ENCODE measurements at regions not wholly inside any gene's neighbourhood (a gene's known extent, or its start where the extent isn't known, plus 50 kb on each side); places are given as distances from the start of the nearest gene placed in this dataset.
"Not testable (repeated sequence)": the region's sequence is repeated elsewhere in the genome, so short reads cannot be mapped to it uniquely, and the experiment has no call there.

DNA sequence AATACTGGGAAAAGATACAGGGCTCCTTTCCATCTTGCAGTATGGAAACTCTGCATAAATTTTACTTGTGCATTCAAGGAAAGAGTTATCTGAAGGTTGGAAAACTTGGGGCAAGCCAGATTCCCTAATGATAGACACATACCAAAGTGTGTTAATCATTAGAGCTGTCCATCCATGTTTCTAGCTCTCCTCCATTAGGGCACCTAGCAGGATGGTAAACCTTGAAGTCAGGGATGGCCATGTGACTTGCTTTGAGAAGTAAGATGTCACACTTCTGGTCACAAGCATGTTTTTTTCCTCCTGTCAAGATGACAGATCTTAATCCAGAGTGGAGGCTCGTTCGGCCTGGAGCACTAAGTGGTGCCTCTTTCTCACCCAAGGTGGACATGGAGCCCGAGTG, 241.9 kb upstream of the RUNX1 start:
- ATAC-seq (no peak), DNase-seq (ENCODE audit: low spot score) (no peak)

GRCh38 chr21:35288238-35288637, 239.1 kb upstream of the RUNX1 start:
- ATAC-seq = no peak
- DNase-seq (ENCODE audit: low spot score) = no peak

DNA sequence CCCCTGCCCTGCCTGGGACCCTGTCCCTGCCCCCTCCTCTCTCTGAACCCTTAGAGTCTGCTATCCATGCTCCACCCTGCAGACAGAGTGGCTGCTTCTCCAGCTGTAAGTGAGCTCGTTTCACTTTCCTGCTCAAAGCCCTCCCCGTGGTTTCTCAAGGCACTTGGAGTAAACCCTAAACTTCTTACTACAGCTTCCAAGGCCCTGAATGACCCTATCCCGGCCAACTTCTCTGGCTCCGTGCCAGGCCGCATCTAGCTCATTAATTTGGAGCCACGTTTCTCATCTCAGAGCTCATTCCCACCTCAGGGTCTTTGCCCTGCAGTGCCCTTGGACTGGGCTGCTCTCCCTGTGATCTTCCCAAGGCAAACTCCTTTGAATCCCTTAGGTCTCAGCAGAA, 235.1 kb upstream of the RUNX1 start:
- ATAC-seq (no peak), DNase-seq (ENCODE audit: low spot score) (no peak)

- DNase-seq (ENCODE audit: low spot score) (no peak), ATAC-seq (no peak)
These were observed 233.8 kb upstream of the RUNX1 start for GRCh38 chr21:35282944-35283343.

- DNase-seq (ENCODE audit: low spot score) (no peak), ATAC-seq (no peak)
These were observed 232.9 kb upstream of the RUNX1 start for GRCh38 chr21:35281956-35282355.

GRCh38 chr21:35280231-35280630, 231.1 kb upstream of the RUNX1 start:
- ATAC-seq = no peak

GRCh38 chr21:35275776-35276175, 226.7 kb upstream of the RUNX1 start:
- ATAC-seq = no peak
- no peak for DNase-seq (ENCODE audit: low spot score)

More at GRCh38 chr21:35280231-35280630, 231.1 kb upstream of the RUNX1 start:
- DNase-seq (ENCODE audit: low spot score) = no peak

GRCh38 chr21:35274923-35275322, 225.8 kb upstream of the RUNX1 start:
- DNase-seq (ENCODE audit: low spot score) = no peak
- no peak for ATAC-seq

GRCh38 chr21:35274090-35274489, 225.0 kb upstream of the RUNX1 start:
- ATAC-seq (no peak), DNase-seq (ENCODE audit: low spot score) (no peak)

- DNase-seq (ENCODE audit: low spot score) (no peak), ATAC-seq (no peak)
These were observed 224.2 kb upstream of the RUNX1 start for GRCh38 chr21:35273333-35273732.

DNA sequence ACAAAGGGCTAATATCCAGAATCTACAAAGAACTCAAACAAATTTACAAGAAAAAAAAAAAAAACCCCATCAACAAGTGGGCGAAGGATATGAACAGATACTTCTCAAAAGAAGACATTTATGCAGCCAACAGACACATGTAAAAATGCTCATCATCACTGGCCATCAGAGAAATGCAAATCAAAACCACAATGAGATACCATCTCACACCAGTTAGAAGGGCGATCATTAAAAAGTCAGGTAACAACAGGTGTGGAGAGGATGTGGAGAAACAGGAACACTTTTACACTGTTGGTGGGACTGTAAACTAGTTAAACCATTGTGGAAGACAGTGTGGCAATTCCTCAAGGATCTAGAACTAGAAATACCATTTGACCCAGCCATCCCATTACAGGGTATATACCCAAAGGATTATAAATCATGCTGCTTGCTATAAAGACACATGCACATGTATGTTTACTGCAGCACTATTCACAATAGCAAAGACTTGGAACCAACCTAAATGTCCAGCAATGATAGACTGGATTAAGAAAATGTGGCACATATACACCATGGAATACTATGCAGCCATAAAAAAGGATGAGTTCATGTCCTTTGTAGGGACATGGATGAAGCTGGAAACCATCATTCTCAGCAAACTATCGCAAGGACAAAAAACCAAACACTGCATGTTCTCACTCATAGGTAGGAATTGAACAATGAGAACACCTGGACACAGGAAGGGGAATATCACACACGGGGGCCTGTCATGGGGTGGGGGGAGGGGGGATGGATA, 222.4 kb upstream of the RUNX1 start:
- ATAC-seq; DNase-seq (ENCODE audit: low spot score): not testable (repeated sequence)

- DNase-seq (ENCODE audit: low spot score) = no peak
- ATAC-seq = no peak
These were observed 219.7 kb upstream of the RUNX1 start for GRCh38 chr21:35268817-35269216.

- DNase-seq (ENCODE audit: low spot score) = no peak
- no peak for ATAC-seq
These were observed 219.2 kb upstream of the RUNX1 start for GRCh38 chr21:35268261-35268660.

- DNase-seq (ENCODE audit: low spot score) (no peak), ATAC-seq (no peak)
These were observed 217.4 kb upstream of the RUNX1 start for GRCh38 chr21:35266546-35266945.

- ATAC-seq (no peak), DNase-seq (ENCODE audit: low spot score) (no peak)
These were observed 216.2 kb upstream of the RUNX1 start for GRCh38 chr21:35265170-35265877.

DNA sequence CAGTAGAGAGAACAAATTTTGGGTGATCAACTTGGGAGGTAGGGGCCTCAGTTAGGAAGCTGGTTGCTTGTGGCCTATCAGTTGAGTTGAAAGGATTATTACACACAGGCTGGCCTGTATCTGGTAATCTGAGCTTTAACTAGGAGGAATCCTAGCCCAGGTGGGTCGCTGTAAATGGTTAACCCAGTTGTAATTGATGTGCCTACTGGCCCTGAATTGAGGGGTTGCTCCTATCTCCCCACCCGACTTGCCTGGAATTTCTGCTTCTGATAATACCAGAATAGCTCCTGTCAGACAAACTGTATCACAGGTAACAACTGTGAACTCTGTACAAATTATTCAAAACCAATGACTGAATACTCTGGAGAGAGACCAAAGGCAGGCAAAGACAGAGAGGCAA, 210.4 kb upstream of the RUNX1 start:
- ATAC-seq (no peak), DNase-seq (ENCODE audit: low spot score) (no peak)

- no peak for DNase-seq (ENCODE audit: low spot score)
- no peak for ATAC-seq
These were observed 209.4 kb upstream of the RUNX1 start for GRCh38 chr21:35258521-35258920.

DNA sequence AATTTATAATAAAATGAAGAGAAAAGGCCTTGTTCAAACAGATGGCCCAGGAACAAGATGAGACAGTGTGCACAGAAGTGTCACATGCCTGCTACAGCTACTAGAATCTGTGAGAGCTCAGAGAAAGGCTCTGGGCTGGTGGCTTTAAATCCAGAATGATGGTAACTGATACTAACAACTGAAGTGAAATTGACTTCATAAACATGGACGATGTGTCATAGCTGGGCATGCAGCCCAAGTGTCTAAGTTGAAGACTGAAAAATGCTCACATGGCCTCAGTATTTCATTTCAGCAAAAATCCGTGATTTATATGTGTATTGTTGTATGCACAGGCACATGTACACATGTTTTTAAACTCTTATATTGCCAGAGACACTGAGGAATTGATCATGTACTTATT, 208.3 kb upstream of the RUNX1 start:
- DNase-seq (ENCODE audit: low spot score) = no peak
- ATAC-seq = no peak

DNA sequence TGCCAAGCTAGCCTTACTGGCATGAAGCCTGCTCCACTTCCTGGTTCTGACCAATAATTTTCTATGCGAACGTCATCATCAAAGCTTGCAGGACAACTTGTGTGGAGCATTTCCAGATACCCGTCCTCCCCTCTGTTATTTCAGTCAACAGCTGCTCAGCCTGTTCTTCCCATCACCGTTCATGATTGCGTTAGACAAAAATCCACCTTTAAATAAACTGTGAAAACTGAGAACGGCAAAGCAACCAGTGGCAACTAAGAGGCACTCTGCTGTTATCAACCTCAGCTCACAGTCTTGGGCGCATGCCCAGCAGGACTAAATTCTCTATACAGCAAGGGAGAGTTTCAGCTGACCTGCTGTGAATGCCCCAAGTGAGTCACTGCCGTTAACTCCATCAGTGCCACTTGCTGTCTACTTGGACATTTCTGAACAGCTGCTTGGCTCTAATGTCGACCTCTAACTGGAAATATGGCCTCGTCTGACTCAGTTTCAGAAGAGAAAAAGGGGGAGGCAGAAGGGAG, 207.4 kb upstream of the RUNX1 start:
- ATAC-seq (peak; percentile 51), DNase-seq (ENCODE audit: low spot score) (no peak)

- no peak for ATAC-seq
- no peak for DNase-seq (ENCODE audit: low spot score)
These were observed 205.7 kb upstream of the RUNX1 start for GRCh38 chr21:35254765-35255138.

GRCh38 chr21:35254006-35254764, 205.1 kb upstream of the RUNX1 start:
- DNase-seq (ENCODE audit: low spot score) (no peak), ATAC-seq (no peak)

- ATAC-seq (no peak), DNase-seq (ENCODE audit: low spot score) (no peak)
These were observed 203.7 kb upstream of the RUNX1 start for GRCh38 chr21:35252831-35253230.
